Gastroesophageal sphincter (tissue), 3 donors: ENCODE measurements at regions not wholly inside any gene's neighbourhood (a gene's known extent, or its start where the extent isn't known, plus 50 kb on each side); places are given as distances from the start of the nearest gene placed in this dataset.

Source experiments
- CTCF ChIP-seq, 4 experiments: fragments of 200-600 bp in 2 of 4; fragments of 450-650 bp in 2 of 4; sonication (generic) in 1 of 4; IDR thresholded peaks; one replicate each; pipeline ENCODE4 v1.5.1; 2017 to 2019; ENCODE audit warnings: antibody characterized with exemption in 4 of 4, mild to moderate bottlenecking in 2 of 4, moderate library complexity in 2 of 4
- POLR2A ChIP-seq, 2 donors: fragments of 450-650 bp; IDR thresholded peaks; one replicate each; pipeline ENCODE4 v1.6.1; 2017; ENCODE audit warnings: antibody characterized with exemption in 2 of 2, mild to moderate bottlenecking in 2 of 2, moderate library complexity in 1 of 2
- POLR2AphosphoS5 ChIP-seq: sonication (generic); formaldehyde crosslinking; IDR thresholded peaks from one replicate; pipeline ENCODE4 v1.6.1; 2017; ENCODE audit warnings: antibody characterized with exemption

- no peak for TF ChIP-seq POLR2A (IDR thresholded peaks at IDR 0.05)
- no peak for TF ChIP-seq CTCF (IDR thresholded peaks at IDR 0.05)
- no peak for TF ChIP-seq POLR2AphosphoS5
Observed at GRCh38 chr5:158074597-158074991, 215.6 kb upstream of the CLINT1 start.
